HG03565 (cell line): ENCODE measurements at regions not wholly inside any gene's neighbourhood (a gene's known extent, or its start where the extent isn't known, plus 50 kb on each side); places are given as distances from the start of the nearest gene placed in this dataset.

Source experiments
- ATAC-seq: cut with Tn5 transposase; IDR thresholded peaks from one replicate; pipeline ENCODE4 v1.9.1; 2021; ENCODE audit warnings: mild to moderate bottlenecking, moderate library complexity; ENCODE audit not compliant: unreplicated experiment

DNA sequence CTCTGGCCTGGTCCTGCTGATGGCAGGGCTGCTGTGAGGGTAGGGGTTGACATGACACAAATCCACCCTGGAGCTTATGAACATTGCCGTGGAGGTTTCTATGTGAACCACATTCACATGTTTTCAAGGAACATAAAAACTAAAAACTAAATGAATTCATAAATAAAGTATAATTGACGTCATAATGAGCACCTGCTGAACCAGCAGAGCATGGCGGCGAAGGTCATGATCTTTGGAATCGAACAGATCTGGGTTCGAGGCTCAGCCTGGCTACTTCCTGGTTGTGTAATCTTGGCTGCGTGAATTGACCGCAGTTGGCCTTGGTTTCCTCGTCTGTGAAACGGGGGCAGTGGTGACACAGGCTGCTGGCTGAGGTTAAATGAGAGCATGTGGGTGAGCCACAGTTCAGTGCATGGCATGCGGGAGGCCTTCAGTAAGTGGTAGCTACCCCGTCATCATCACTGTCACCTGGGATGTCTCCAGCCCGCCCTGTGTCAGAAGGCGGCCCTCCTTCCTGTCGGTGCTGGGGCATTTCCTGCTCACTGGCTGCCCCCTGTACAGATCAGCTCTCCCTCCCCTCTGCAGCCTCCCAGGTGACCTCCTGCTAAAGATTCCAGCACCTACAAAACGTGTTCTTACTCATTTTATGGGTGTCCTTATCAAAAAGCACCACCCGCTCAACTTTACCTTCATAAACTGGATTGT lies 190.3 kb upstream of the SHH start:
- ATAC-seq = no peak

DNA sequence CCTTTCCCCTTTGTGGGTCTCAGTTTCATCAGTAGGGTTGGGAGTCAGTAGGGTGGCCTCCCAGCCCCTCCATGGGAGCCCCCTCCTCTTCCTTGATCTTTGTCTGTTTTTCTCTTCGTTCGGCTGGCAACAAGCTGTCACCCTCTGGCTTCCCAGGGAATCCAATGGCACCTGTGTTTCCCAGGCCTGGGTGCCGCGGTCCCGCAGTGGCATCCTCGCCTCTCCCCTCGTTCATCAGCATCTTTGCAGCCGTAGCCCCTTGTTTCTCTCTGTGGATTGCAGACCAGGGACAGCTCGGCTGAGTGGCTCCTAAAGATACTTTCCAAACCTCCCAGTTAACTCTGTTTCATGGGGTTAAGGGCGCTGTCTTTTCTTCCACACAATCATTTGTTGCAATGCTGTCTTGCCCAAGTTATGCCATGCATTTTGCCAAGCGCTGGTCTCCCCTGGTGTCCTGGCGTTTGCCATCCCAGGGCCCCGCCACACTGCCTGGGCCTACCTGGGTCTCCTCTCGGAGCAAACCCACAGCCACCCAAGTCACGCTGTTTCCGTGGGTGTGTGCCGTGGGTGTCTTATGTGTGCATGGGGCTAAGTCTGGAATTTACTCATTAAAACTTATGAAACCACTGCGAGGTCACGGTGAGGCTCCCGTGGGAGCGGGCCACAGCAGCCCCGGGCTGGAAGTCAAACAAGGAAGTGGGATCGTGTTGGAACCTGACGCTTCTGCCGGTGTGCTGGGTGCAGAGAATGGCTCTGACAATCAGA lies 189.4 kb upstream of the SHH start:
- no peak for ATAC-seq

DNA sequence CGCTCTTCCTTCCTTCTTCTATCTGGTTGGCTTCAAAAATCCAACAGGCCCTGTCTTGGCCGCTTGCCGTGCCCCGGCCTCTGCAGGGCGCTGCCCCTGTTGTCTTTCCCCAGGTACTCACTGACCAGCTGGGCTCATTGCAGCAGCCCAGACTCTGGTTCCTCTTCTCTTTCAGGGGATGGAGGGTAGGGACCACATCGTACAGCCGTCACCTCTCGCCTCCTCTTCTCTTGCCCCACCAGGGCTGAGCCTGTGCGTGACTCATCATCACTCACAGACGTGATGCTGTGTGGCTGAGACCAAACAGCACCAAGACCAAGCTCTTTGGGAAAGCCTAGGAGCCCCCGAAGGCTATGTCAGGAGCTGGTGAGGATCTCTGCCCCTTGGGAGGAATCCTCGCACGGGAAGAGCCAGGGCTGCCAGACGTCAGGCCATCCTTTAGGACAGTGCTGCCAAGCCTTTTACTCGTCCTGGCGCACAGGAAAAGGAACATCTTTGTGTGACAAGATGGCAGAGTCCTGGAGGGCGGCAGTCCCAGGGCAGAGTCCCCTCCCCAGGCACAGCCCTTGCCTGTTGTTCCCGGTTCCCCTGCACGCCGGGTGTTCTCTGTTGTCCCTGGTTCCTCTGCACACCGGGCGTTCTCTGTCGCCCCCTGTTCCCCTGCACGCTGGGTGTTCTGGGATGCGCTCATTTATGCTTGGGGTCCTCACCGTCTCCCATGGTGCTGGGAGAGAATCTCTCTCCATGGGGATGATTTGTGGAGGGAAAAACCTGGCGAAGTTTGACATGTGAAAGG lies 188.5 kb upstream of the SHH start:
- ATAC-seq = no peak

DNA sequence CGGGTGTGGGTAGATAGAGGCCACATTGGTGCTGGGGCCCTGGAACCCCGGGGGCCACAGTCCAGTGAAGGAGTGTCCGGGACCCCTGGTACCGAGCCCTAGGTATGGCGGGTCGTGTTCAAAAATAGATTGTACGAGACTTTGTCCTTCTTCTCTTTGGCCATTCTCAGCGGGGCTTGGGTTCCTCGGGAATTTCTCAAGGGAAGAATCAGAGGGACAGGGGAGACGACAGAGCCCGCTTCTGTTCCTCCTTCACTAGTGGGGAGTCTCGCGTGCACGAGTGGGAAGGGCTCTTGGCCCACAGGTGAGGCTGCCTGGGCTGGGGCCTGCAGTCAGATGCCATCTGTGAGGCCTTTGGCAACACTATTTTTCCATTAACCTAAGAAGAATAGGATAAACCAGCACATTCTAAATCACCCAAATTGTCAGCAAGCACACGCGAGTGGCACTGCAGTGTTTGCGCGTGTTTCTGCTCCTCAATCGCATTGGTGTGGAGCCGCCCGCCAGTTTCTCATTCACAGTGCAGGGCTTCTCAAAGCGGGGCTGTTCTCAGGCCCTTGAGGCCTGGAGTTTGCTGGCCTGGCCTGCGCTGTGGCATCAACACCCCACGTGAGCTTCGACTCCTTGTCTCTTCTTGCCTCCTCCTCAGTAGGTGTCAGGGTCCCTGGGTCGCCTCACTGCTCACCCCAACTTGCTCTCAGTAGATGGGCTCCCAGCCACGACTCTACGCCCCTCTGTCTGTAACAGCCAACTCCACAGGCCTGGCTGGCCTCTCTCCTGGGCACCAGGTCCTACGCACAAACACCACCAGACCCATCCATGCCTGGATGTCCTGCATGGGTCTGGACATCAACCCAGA lies 187.6 kb upstream of the SHH start:
- no peak for ATAC-seq

DNA sequence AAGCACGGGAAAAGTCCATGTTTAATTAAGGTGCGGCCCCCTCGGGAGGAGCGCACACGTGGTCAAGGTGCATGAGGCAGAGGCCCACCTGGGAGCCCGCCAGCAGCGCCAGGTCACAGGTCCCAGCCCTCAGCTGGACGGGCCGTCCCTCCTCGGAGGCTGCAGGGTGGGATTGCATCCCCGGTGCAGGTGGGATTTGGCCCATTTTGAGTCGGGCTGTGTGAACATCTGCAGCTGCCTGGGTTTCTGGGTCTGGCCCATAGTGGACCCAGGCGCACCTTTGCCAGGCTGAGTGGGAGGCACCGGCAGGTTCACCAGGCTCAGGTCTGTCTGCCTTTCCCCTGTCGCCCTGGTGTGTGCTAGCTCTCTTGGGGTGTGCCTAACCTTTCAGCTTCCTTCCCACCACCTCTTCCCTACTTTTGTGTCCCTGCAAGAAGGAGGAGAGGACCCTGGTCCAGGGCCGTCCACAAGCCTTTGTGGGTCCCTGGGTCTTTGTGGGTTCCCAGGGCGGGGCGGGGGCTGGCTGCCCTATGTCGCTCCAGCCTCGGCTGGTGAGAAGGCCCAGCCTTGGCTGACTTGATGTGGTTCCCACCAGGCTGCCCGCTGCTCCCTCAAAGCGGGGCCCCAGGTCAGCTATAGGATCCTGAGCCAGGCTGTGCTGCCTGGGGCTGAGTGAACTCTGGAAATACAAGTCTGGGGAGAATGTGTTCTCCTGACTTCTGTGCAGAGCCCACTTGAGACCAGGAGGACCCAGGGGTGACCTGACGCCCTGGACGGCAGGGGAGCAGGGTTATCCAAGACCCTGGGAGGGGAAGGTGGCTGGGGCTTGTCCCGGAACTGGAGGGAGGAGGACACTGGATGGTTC lies 186.7 kb upstream of the SHH start:
- ATAC-seq = no peak

DNA sequence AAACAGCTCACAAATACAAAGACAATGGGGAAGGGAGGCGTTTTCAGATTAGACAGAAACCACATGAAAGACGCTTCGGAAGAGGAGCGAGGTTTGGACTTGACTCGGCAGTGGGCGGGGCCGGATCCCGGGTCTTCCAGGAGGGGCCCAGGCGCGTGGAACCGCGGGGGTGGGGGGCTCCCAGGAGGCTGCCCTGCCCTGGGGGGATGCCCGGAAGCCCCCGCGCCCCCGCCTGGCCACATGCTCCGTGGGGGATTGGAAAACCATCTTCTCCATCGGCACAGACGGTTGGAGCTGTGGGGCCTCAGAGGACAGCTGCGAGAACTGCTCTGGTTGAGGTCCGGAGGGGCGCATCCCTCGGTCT lies 186.0 kb upstream of the SHH start:
- ATAC-seq = no peak

DNA sequence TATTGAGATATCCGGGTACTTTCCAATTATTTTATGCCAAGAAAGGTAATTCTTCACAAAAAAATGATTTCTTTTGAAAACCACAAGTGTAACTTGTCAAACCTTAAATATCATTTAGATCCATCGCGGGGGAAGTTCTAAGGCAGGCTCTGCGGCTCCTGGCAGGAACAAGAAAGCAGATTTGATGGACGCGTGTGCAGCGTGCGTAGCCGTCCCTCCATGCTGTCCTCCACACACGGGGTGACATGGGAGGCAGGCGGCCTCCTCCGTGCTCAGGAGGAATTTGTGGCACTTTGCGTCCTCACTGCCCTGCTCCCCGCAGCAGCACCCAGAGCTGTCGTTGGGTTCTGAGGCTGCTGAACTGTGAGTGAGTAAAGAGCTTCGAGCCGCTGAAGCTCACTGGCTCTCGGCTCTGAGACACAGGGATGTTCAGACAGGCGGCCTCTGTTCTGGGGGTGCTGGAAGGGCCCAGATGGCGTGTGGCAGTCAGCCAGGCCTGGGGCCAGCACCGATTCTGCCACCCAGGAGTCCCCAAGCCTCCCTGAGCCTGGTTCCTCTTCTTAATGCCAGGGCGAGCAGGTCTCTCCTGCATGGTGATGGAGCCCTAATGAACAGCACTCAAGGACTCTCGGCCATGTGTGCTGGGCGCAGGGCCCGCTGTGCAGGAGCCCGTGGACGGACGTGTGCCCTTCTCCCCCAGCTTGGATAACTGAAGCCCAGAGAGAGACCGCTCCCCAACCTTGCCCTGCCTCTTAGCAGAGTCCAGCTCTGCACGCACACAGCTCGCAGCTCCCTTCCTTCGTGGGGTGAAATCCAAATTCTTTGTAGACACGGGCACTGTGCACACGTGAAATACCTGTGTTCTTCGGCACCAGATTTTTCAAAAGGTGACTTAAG lies 185.4 kb upstream of the SHH start:
- ATAC-seq = no peak

DNA sequence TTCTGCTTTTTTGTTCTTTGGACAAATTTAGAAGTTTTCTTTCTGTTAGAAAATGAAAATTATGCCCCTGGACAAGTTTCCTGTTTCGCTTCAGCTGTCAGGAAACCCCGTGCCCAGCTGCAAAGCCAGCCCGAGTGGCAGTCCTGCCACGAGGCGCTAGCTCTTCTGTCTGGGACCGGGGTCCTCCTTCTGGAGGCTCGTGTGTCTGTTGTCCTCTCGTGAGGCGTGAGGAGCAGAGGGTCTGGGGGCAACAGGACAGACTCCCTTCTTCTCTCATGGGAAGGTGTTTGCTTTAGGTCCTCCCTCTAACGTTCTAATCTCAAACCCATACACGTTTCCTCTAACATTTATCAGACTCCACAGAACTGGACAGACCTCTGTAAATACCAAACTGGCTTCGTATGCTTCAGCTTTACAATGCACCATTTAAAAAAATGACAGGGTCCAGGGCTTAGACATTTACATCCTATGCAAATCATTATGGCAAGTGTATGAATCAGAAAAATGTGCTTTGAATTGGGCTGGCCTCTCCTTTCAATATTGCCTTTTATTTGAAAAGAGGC lies 184.5 kb upstream of the SHH start:
- ATAC-seq = no peak

DNA sequence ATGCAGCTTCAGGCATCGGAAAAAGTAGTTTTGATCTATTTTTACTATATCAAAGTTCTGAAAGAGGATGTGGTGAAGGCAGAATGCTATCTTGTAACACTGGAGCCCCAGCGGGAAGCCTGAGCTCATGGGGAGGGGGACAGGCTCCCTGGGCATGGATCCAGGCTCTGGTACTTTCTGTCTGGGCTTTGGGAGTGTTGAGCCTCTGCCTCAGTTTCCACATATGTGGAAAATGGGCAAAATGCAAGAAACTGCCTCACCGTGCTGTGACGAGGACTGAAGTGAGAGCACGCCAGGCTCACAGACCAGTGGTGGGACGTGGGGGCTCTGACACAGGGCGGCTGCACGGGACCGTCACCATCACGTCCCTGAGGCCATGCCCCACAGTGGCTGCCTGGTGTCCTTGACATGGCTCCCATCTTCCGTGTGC lies 182.9 kb upstream of the SHH start:
- ATAC-seq = no peak

DNA sequence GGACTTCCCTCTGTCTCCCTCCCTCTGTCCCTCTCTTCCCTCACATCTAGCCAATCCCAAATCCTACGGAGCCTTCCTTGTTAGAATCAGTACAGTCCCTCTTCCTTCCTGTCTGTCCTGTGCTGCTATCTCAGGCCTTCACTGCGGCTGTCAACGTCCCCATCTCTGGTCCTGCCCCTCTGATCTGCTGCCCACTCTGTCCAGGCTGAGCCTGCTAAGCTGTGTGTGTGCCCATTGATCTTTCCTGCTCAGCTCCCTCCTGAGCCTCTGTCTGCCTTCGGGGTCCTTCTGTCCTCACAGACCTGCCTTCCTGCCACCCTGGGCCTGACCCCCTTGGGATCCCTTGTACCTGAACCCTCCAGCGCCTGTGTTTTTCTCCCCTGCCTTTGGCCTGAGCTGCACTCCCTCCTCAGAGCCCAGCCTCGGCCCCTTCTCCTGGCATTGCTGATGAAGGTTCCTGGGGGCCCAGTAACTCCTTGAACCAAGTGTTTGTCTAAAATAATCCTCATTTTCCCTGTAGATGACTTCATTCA lies 182.1 kb upstream of the SHH start:
- no peak for ATAC-seq

DNA sequence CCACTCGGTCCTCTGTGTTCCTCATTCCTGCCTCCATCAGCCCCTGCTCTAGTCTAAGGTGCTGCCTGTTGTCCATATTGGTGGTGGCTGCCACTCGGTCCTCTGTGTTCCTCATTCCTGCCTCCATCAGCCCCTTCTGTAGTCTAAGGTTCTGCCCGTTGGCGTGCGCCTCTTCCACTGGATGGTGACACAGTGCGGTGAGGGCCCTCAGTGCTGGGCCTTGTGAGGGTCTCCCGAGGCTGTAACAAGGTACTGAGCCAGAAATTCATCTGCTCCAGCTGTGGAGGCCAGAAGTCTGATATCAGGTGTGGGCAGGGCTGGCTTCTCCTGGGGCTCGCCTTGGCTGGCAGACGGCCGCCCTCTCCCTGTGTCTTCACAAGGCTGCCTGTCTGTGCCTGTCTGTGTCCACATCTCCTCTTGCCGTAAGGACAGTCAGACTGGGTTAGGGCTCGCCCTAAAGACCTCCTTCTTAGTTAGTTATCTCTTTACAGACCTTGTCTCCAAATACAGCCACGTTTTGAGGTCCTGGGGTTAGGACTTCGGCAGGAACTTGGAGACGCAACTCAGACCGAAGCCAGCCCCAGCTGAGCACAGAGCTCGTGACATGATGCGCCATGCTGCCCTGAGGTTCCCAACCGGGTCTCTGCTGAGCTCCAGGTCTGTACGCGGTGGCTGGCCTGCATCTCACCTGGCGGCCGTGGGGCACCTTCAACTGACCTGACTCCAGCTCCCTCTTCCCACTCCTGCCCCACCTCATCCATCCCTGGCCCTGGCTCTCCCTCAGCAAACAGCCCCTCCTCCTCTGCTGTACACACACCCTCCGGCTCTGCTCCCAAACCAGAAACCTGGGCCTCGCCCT lies 181.4 kb upstream of the SHH start:
- ATAC-seq = no peak

DNA sequence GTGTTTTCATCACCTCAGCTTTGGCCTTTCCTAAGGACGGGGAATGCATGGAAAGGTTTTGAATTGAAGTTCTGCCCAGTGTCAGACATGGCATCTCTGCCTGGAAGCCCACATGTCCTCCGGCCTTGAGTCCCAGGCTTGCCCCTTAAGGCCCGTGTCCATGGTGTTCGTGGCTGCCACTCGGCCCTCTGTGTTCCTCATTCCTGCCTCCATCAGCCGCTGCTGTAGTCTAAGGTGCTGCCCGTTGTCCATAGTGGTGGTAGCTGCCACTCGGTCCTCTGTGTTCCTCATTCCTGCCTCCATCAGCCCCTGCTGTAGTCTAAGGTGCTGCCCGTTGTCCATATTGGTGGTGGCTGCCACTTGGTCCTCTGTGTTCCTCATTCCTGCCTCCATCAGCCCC lies 180.7 kb upstream of the SHH start:
- ATAC-seq = no peak

DNA sequence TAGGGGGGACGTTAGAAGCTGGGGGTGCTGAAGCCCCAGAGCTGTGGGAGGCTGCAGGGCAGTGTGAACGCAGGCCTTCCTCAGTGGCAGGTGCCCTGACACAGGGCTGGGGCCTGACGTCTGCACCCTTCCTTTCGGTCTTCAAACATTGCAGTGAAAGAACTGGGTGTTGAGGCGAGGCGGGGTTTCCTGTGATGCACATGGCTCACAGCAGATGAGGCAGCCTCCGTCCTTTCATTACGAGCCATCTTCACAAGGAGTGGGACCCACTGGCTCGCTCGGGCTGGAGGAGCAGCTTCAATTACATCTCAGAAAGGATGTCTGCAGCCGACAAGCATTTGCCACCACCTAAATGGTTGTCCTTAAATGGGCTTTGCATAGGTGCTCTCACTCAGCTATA lies 180.3 kb upstream of the SHH start:
- no peak for ATAC-seq

DNA sequence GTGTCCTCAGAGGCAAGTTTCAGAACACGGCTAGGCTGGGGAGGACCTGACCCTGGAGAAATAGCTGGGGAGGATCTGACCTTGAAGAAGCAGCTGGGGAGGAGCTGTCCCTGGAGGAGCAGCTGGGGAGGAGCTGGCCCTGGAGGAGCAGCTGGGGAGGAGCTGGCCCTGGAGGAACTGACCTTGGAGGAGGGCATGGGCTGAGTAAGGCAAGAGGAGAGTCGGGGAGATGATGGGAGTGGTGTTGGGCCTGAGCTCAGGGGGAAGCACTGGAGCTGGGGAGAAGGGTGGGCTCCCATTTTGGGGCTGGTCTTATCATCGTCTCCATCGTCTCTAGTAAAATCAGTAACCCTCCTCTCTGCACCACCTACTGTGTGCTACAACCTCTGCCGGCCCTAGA lies 179.8 kb upstream of the SHH start:
- ATAC-seq = no peak

DNA sequence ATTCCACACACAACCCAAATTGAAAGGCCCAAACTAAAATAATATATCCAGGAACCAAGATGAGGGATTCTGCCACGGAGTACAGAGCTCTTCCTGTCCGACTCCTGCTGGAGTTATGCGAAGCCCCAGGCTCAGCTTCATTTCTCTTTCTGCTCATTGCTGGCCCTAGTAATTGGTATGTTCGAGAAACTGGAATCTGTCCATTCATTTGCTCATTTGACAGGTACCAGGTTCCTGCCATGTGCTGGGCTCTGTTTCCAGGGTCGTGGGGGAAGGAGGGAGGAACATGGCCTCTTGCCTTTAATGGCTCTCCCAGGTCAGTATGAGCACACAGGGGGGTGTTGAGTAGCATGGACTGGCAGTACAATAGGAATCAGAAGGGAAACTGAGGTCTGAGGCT lies 179.2 kb upstream of the SHH start:
- ATAC-seq = no peak

DNA sequence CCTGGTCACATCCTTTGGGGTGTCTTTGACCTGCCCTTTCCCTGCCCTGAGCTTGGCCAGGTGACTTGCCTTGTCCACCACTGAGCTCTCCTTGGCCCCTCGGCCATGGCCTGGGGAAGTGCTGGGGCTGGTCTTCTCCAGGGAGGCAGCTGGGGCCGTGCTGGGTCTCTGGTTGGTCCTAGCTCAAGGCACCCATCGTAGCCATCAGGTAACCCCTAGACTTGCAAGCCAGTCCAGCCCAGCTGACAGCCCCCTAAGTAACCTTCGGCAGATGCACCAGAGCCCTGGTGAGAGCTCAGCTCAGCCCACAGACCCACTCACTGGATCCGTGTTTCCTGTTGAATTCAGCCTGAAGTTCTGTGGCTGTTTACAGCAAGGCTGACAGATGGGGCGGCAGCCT lies 176.2 kb upstream of the SHH start:
- no peak for ATAC-seq

DNA sequence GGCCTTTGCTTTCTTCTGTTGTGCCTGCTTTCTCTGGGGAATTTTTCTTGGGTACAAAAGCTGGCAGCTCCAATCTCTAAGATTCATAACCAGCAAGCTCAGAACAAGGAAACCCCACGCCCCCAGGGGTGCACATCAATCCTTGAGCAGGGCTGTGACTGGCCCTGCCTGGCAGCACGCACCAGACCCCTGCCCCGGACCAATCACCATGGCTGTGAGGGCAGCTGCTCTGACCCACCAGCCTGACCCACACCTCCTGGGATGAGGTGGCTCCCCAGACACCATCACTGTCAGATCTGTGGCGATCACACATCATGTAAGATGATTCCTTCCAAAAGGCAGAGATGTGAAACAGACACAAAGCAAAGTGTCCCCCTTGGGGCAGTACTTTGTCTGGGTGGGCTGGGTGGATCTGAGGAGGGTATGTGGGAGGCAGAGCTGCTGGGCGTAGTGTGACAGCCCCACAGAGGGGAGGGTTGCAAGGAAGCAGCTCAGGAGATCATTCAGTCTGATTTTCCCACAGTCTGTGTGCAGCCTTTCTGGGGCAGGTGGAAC lies 175.5 kb upstream of the SHH start:
- ATAC-seq = no peak
